ENCODE measurements at regions not wholly inside any gene's neighbourhood (a gene's known extent, or its start where the extent isn't known, plus 50 kb on each side); places are given as distances from the start of the nearest gene placed in this dataset.

DNA sequence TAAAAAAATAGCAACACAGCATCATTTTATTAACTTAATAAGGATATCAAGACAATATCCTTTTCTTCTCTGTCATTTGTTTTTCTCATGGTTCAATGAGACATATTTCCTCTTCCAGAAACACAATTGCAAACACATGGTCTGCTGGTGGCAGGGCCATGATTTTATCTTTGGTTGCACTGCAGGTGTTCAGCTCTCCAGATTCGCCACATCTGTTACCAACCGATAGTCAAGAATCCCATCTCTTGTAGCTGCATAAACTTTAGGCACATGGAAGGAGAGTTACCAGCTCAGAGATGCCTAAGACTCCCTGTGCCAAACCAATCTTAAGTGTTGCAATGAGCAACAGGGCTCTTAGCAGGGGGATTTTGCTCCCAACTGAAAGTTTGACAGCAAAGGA, 1303.2 kb upstream of the CELF4 start (continued):
- TF ChIP-seq ZNF462 (CRISPR knock-in tag; IDR thresholded peaks at IDR 0.05): no peak
- TF ChIP-seq EZH2phosphoT487 (IDR thresholded peaks at IDR 0.05; ENCODE audit: unreplicated experiment): no peak

DNA sequence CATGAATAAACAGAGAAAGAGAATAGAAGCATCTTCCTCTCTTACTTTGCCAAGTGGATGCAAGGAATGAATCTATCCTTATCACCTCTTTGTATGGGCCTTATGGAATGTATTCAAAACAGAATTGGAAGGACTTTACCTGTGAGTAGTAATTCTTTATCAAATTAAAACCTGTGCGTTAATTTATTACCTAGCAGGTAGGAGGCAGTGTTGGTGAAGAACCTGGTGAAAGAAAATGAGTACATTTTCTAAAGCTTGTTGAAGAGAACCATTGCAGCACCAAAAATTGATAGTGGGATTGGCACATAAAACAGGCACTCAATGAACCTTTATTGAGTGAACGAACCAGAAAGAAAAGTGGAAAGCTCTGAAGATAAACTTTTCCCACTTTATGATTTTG, 1302.1 kb upstream of the CELF4 start:
- ATAC-seq: no peak
- Histone ChIP-seq H3K9me2 (ENCODE audit: insufficient read depth) (peaks cover 5% of the 10 kb centered on the region; the same call in 1 of the 2 replicates), H3K27ac (ENCODE audit: low read depth) (no peak overlapping the region), H3F3A (replicated peaks; ENCODE audit: low read depth) (no peaks in the 10 kb centered on the region), H3K4me1 (ENCODE audit: insufficient read depth) (peaks cover 4% of the 10 kb centered on the region; the same call in 1 of the 2 replicates), H3K79me2 (replicated peaks; ENCODE audit: insufficient read depth) (no peaks in the 10 kb centered on the region), H4K20me1 (replicated peaks; ENCODE audit: insufficient read depth) (no peaks in the 10 kb centered on the region), H3K27me3 (ENCODE audit: insufficient read depth) (no peaks in the 10 kb centered on the region), H3K4me3 (no peak overlapping the region), H3K36me3 (ENCODE audit: insufficient read depth) (no peaks in the 10 kb centered on the region), H2AFZ (no peak overlapping the region), H3K4me2 (no peak overlapping the region)
- no peaks in the 10 kb centered on the region; the same call in 2 of the 3 replicates for H3K9me3 Mint-ChIP-seq
- H3K4me1 Mint-ChIP-seq: peaks cover 5% of the 10 kb centered on the region; the same call in 1 of the 3 replicates
- H3K4me3 Mint-ChIP-seq: no peak overlapping the region
- H3K27me3 Mint-ChIP-seq (ENCODE audit: insufficient read depth, low read depth, poor library complexity): peaks cover 2% of the 10 kb centered on the region
- DNase-seq (ENCODE audit: low spot score): peak; percentile 34
- H3K36me3 Mint-ChIP-seq (ENCODE audit: low read depth): no peaks in the 10 kb centered on the region
- TF ChIP-seq ZNF462 (CRISPR knock-in tag; IDR thresholded peaks at IDR 0.05) (no peak), CTCF (conservative IDR thresholded peaks at IDR 0.05; ENCODE audit: low read depth in 2 of 2) (peak; percentile 45 to 63; a peak in 3 of 4 replicates)
- H3K27ac Mint-ChIP-seq: no peak overlapping the region

Measured in GM23338 (cell line).